Activated CD4-positive, alpha-beta T cell treated with anti-CD3 and anti-CD28 coated beads for 24 hours (primary cell): ENCODE measurements at regions not wholly inside any gene's neighbourhood (a gene's known extent, or its start where the extent isn't known, plus 50 kb on each side); places are given as distances from the start of the nearest gene placed in this dataset.

Experiments
- DNase-seq, 2 donors: peaks; one replicate each; pipeline ENCODE4 v3.0.0-alpha.2; 2020; ENCODE audit warnings: low read depth in 2 of 2

- no peak for DNase-seq
Observed at GRCh38 chr7:140242057-140243031, 65.6 kb upstream of the KDM7A start.

GRCh38 chr7:140239653-140239935 is 62.8 kb upstream of the KDM7A start:
- DNase-seq = no peak

- DNase-seq = no peak
Observed at GRCh38 chr7:140238778-140239652, 62.2 kb upstream of the KDM7A start.

- no peak for DNase-seq
Observed at GRCh38 chr7:140237390-140237789, 60.6 kb upstream of the KDM7A start.

GRCh38 chr7:140236626-140237025 is 59.8 kb upstream of the KDM7A start:
- DNase-seq = no peak

GRCh38 chr7:140235114-140235513 is 58.3 kb upstream of the KDM7A start:
- no peak for DNase-seq

DNA sequence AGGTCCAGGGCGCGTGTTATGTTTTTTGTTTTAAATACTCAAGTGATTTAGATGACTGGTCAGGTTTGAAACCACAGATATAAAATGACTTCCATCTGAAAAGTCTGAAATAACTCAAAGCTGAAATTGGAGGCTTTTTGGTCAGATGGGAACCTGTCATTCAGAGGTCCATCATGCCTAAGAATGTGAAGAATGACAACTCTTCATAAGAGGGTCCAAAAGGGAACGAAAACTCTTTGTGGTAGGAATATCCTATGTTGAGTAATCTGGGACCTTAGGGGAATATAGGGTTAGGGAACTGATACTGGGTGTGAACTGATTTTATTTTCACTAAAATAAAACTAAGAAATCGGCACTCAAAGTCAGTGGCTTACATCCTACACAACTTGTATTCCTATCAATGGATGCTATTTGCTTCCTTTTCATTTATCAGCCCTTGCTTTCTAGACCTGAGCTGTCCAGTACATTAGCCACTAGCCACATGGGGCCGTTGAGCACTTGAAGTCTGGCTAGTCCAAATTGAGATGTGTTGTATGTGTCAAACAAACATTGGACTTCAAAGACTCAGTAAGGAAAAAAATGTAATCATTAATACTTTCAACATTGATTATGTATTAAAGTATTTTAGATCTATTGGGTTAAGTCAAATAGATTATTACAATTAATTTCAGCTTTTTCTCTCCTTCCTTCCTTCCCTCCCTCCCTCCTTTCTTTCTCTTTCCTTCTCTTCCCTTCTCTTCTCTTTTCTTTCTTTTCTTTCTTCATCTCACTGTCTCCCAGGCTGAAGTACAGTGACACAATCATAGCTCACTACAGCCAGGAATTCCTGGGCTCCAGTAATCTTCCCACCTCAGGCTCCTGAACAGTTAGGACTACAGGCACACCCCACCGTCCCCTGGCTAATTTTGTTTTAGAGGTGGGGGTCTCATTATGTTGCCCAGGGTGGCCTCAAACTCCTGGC is 56.5 kb upstream of the KDM7A start:
- no peak for DNase-seq

DNA sequence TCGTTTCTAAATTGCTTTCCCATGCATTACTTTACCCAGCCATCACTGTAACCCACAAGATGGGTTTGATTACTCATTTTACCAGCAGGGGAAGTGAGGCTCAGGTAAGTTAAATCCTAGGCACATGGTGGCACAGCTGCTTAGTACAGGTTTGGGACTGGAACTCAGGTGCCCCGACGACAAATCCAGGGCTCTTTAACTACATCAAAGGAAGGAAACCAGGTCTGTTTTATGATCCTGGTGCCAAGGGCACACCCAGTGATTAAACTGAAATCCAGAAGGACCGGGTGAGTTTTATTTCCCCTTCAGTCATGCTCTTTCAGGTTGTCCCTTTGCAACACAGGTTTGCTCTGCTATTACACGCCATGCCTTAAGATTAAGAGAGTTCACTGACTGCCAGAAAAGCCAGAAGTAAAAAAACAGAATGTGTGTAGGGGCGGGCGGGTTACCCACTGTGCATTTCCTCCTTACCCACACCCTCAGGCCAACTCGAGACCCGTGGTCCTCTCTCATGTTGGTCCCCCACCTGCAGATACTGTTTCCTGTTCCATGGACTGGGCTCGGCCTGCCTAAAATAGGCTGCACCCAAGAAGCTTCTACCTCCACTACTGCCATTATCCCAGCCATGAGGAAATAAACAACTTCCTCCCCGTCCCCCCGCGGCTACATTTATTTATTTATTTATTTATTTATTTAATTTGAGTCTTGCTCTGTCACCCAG is 55.1 kb upstream of the KDM7A start:
- no peak for DNase-seq

DNA sequence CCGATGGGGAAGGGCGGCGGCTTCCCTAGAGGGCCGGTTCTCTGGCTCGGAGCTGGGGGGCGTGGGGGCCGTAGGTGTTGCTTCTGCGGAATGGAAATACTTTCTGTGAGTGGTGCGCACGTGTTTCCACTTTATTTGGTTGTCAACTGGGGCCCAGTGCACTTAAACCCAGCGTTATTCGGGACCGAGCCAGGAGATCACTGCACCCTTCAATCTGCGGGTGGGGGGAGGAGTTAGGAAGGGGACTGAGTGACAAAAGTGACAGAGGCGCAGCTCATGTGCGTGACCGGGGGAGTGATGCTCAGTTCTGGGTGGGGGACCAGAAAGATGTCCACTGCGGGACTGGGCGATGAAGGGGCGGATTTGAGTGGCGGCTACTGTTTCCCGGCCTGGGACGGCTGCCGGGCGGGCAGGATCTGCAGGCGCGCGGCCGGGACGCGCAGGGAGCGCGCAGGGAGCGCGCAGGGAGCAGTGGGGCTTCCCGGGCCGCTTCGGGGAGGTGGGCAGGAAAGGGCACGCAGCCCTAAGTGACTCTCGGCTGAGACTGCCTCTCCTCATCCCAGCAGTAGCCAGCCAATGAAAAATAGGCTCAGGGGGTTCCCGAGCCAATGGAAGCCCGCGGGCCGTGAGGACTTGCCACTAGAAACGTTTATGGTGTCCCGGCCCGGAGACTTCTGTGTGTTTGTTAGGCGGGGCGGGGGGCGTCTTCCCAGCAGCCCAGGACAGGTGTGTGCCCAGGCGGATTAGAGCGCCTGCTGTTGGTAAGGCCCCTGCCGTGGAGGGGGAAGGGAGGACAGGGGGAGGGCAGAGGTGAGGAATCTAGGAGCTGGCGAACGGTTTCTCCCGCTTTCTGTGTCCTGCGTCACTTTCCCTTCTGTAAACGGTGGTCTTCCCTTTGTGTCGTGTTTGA is 54.3 kb upstream of the KDM7A start:
- DNase-seq = peak; percentile 46 to 50

GRCh38 chr7:140230516-140230860 is 53.7 kb upstream of the KDM7A start:
- DNase-seq = peak; percentile 63 to 69

DNA sequence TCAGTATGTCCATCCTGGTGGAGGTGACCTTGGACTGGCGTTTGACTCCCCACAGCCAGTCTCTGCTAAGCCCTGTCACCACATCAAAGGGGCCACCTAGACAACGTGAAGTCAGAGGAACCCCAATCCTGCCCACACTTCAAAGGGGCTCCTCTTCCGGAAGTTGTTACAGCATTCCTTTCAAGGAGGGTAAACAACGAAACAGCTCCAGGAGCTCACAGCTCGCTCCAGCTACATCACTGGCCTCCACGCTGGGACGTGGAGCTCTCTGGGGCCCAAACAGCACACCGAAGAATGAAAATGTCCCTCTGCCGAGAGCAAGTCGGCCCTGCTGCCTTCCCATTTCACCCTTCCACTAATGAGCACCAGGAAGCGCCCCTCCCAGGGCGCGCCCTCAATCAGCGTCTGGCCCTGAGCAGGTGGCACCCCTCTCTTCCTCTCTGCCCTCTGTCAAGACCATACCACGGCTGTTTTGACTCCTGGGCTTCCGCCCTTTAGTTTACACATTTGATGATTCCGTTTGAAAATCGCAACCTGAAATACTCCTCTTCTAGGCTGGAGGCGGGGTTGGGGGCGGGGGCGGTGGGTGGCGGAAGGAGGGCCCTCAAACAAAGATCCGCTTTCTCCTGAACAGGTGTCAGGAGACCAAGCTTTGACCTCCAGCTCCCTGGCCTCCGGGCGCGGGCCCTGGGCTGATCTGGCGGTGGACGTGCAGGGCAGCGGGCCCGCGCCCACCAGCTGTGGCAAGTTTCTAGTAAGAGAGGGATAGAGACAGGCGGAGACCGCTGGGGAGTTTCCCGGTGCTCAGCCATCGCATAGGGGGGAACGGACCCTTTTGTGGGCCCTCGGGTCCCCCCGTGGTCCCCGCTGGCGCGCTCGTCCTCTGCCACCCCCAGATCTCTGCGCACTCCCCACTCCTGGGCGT is 53.1 kb upstream of the KDM7A start:
- peak in 1 of 2 donors; percentile 37 for DNase-seq

DNA sequence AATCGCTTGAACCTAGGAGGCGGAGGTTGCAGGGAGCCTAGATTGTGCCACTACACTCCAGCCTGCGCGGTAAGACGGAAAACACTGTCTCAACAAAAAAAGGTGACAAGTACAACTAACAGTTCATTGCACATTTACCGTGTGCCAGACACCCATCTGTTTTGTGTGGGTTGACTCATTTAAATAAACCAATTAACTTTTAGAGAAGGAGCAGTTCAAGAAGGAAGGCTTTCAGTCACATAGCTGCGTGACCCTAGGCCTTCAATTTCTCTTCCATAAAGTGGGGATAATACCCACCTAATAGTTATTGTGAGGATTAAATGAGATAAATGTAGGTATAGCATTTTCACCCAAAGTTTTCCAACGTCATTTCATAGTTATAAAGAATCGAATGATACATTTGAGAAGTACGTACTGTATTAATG is 52.3 kb upstream of the KDM7A start:
- DNase-seq = no peak
